Gastroesophageal sphincter (tissue), 3 donors: ENCODE measurements at regions not wholly inside any gene's neighbourhood (a gene's known extent, or its start where the extent isn't known, plus 50 kb on each side); places are given as distances from the start of the nearest gene placed in this dataset.

Experiments used
- POLR2AphosphoS5 ChIP-seq: sonication (generic); formaldehyde crosslinking; IDR thresholded peaks from one replicate; pipeline ENCODE4 v1.6.1; 2017; ENCODE audit warnings: antibody characterized with exemption
- TF ChIP-seq, protein P1 (sequence below), 4 experiments: fragments of 200-600 bp in 2 of 4; fragments of 450-650 bp in 2 of 4; sonication (generic) in 1 of 4; IDR thresholded peaks; one replicate each; pipeline ENCODE4 v1.5.1; 2017 to 2019; ENCODE audit warnings: antibody characterized with exemption in 4 of 4, mild to moderate bottlenecking in 2 of 4, moderate library complexity in 2 of 4

DNA sequence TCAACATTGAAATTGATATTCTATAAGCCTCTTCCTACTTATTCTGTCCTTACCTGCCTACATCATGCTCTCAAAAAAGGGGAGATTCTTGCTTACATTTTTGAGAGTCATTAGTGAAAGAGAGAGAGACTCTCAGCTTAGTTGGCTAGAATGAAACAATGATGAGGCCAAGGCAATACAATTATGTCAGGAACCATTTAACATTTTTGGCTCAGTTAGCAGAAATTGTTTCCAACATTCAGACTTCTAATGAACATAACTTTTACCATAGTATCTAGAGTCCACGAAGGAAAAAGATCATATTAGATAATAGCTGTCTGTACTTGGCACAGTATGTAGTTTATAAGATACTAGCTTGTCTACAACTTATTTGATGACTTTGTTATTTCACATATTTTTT lies 263.7 kb upstream of the ARX start:
- TF ChIP-seq, protein P1, sequence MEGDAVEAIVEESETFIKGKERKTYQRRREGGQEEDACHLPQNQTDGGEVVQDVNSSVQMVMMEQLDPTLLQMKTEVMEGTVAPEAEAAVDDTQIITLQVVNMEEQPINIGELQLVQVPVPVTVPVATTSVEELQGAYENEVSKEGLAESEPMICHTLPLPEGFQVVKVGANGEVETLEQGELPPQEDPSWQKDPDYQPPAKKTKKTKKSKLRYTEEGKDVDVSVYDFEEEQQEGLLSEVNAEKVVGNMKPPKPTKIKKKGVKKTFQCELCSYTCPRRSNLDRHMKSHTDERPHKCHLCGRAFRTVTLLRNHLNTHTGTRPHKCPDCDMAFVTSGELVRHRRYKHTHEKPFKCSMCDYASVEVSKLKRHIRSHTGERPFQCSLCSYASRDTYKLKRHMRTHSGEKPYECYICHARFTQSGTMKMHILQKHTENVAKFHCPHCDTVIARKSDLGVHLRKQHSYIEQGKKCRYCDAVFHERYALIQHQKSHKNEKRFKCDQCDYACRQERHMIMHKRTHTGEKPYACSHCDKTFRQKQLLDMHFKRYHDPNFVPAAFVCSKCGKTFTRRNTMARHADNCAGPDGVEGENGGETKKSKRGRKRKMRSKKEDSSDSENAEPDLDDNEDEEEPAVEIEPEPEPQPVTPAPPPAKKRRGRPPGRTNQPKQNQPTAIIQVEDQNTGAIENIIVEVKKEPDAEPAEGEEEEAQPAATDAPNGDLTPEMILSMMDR (IDR thresholded peaks at IDR 0.05): no peak
- no peak for TF ChIP-seq POLR2AphosphoS5
